HG03060 (cell line): ENCODE measurements at regions not wholly inside any gene's neighbourhood (a gene's known extent, or its start where the extent isn't known, plus 50 kb on each side); places are given as distances from the start of the nearest gene placed in this dataset.

Experiments
- ATAC-seq: cut with Tn5 transposase; IDR thresholded peaks from one replicate; pipeline ENCODE4 v1.9.1; 2021; ENCODE audit warnings: low read depth, moderate number of reproducible peaks; ENCODE audit not compliant: unreplicated experiment

- ATAC-seq, result no peak
These were observed 194.8 kb downstream of the CHRDL1 start for GRCh38 chrX:110600745-110601310.

DNA sequence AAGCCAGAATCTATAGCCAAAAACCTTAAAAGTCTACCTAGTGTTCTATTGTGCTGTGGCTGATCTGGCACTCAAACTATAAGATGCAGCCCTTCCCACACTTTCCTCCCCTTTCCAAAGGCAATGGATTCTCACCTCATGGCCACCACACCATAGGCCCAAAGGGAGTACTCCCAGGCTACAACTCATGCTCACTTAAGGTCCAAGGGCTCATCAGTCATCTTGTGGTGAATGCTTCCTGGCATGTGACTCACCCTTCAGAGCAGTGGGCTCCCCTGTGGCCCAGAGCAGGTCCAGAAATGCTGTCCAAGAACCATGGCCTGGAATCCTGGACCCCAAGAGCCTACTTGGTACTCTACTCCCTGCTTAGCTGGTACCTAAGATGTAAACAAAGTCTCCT lies 181.0 kb downstream of the CHRDL1 start:
- ATAC-seq, result no peak
